Lung microvascular endothelial cell (primary cell): ENCODE measurements at regions not wholly inside any gene's neighbourhood (a gene's known extent, or its start where the extent isn't known, plus 50 kb on each side); places are given as distances from the start of the nearest gene placed in this dataset.
"Not testable (repeated sequence)": the region's sequence is repeated elsewhere in the genome, so short reads cannot be mapped to it uniquely, and the experiment has no call there.

Experiments used
- DNase-seq, 2 donors: peaks; one replicate each; pipeline versions ENCODE4 v3.0.0 to v3.0.0-alpha.2; 2010; ENCODE audit warnings: low read depth in 2 of 2

- no peak for DNase-seq
These were observed 50.7 kb upstream of the AP4E1 start for GRCh38 chr15:50857763-50858162.

DNA sequence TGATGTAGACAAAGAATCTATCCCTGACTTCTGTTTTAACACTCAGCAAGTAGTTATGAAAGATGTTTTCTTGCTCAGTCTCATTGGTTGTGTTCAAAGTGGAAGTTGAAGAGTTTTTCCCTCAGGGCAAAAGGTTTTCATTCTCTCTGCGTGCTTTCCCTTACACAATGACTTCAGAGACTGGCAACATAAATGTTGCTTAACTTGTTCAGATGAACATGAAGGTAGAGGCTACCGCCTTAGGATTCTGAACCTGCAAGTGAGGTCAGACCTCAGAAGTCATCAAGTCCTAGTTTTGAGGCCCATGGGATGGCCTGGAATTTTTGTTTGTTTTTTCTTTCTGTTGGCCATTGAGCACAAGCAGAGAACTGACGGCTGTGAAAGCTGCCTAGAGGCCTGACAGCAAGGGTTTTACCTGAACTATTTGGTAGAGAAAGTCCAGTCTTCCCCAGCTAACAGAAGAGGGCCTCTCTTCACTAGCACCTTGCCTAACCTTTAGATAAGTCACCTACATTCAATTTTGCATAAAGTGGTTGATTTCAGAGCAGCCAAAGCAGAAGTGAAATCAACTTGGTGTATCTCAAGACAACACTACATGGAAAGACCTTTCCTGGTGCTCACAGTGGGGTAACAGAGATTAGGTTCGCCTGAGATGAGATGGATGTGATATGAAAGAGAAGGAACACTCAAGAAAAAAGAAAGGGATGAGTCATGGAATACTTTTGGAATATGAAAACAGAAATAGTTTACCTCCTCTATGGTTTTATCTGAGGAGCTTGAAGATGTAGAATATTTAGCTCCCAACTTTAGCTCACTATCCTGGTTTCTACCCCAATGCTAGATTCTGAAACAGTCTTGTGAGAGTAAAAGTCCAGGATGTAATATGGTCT lies 53.6 kb upstream of the AP4E1 start:
- no peak for DNase-seq

DNA sequence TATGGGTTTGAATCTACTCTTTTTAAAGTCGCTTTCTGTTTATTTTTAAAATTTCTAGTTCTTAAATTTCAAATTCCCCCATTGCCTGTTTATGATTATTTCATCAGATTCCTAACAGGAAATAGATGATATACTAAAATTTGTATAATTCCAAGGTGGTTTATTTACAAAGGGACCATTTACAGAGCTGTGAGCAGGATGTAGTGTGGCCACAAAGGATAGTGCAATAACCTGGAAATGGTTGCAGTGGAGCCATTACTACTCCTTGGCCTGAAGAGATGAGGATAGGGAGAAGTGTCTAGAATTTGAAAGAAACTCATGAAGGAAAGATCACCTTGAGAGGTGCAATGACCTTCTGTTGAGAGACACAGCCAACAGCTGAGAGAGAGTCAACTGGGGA lies 58.5 kb upstream of the AP4E1 start:
- no peak for DNase-seq

GRCh38 chr15:50848349-50848748 lies 60.1 kb upstream of the AP4E1 start:
- DNase-seq, result no peak

GRCh38 chr15:50845181-50845580 lies 63.3 kb upstream of the AP4E1 start:
- DNase-seq, result not testable (repeated sequence)

GRCh38 chr15:50840520-50840919 lies 68.0 kb upstream of the AP4E1 start:
- DNase-seq, result no peak

DNA sequence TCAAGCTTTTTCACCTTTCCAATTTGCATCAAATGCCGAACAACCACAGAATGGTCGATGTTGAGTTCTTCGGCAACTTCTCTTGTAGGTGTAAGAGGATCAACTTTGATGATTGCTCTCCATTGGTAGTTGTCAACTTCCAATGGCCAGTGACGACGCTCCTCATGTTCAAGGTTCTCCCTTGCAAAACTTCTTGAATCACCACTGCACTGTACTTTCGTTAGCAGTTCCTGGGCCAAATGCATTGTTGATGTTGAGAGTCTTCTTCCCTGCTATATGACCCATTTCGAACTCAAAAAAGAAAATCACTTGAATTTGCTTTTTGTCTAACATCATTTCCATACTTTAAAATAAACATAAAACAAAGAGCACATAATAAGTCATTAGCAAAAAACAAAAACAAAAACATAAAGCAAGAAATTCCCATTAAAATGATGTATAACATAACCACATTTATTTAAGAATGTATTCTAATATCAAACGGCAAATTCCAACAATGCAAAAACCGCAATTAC lies 71.2 kb upstream of the AP4E1 start:
- DNase-seq, result no peak

GRCh38 chr15:50830477-50831354 lies 65.2 kb upstream of the SPPL2A start:
- DNase-seq, result no peak

GRCh38 chr15:50828610-50829206 lies 63.2 kb upstream of the SPPL2A start:
- DNase-seq, result peak; percentile 37 to 43

DNA sequence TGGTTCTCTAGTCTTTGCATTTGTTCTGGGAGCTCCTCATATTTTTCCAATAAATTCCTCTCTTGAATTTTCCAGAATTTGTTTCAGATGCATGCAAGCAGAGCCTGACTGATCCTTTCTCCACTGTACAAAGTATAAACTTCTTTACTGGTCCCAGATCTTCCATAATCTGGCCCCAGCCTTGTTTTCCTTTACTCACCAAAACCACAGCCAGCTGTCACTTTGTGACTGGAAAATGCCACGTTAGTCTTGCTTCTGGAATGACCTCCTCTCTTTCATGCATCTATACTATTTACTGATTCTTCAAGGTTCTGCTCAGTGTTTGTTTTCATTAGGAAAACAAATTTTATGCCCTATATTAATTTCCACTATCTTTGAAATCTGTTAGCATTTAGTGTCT lies 60.4 kb upstream of the SPPL2A start:
- no peak for DNase-seq

GRCh38 chr15:50824514-50824913 lies 59.0 kb upstream of the SPPL2A start:
- DNase-seq, result no peak

- no peak for DNase-seq
These were observed 57.8 kb upstream of the SPPL2A start for GRCh38 chr15:50823281-50823680.

DNA sequence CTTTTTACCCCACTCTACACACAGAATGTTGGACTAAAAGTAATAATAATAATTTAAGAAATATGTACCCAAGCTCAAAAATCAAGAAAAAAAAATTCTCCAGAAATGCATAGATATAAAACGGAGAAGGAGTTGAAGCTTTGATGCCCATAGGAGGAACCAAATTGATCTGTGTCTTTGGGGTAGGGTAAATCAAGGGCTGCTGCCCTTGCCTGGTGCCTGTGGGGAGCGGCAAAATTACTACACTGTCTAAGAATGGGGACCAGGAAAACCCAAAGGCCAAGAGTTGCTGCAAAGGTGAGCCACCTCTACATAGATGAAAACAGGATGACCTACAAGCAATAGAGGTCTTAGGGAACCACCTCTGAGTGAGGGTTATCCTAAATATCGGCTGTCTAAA lies 56.0 kb upstream of the SPPL2A start:
- no peak for DNase-seq

- no peak for DNase-seq
These were observed 55.4 kb upstream of the SPPL2A start for GRCh38 chr15:50820808-50821382.

- no peak for DNase-seq
These were observed 53.8 kb upstream of the SPPL2A start for GRCh38 chr15:50819344-50819743.

DNA sequence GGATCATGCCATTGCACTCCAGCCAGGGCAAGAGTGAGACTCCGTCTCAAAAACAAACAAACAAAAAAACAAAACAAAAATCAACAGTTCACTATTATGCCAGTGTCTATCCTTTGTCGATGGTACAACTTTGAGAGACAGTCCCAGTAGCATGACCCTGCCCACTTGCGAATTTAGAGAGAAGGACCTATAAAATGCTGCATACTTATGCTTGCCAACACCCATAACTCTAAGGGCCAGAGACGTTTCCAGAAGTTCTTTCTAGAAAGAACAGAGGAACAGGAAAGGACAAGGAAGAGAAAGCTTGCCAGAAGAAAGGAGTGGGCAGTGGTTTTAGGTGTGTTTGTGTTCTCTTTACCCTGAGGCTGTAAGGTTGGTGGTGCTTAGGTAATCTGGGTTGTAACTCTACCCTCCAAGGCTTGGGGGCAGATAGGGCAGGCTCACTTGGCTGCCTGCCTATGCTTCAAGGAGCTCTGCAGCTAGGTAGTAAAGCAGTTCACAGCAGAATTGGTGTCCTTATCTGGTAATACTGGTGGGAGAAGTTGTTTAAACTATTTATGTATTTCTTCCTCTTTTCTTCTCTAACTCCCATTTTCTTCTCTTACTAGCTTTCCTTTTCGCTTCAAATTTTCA lies 50.6 kb upstream of the SPPL2A start:
- DNase-seq, result no peak
